Loucy (cell line): ENCODE measurements at regions not wholly inside any gene's neighbourhood (a gene's known extent, or its start where the extent isn't known, plus 50 kb on each side); places are given as distances from the start of the nearest gene placed in this dataset.

Experiments
- H2AFZ ChIP-seq: fragments of 200-600 bp; sonication (generic); 2 replicates; pipeline ENCODE4 v1.6.0; 2016; ENCODE audit warnings: antibody characterized with exemption, mild to moderate bottlenecking, low read length, moderate library complexity
- H3F3A ChIP-seq: fragments of 200-600 bp; 2 replicates; pipeline ENCODE4 v1.6.0; 2016; ENCODE audit warnings: antibody characterized with exemption, low read depth, mild to moderate bottlenecking
- H3K27me3 ChIP-seq: fragments of 200-600 bp; sonication (generic); 2 replicates; pipeline ENCODE4 v1.6.1; 2014; ENCODE audit warnings: low read length, mild to moderate bottlenecking; ENCODE audit not compliant: insufficient read depth, poor library complexity, severe bottlenecking
- H3K36me3 ChIP-seq: fragments of 200-600 bp; sonication (generic); 2 replicates; pipeline ENCODE4 v1.6.1; 2016; ENCODE audit warnings: low read length; ENCODE audit not compliant: insufficient read depth
- H3K4me1 ChIP-seq: fragments of 200-600 bp; sonication (generic); 2 replicates; pipeline ENCODE4 v1.5.1; 2014; ENCODE audit warnings: low read length, mild to moderate bottlenecking; ENCODE audit not compliant: insufficient read depth, poor library complexity, severe bottlenecking
- H3K4me2 ChIP-seq: fragments of 200-600 bp; sonication (generic); 2 replicates; pipeline ENCODE4 v1.6.0; 2014; ENCODE audit warnings: antibody characterized with exemption, low read length, low read depth, mild to moderate bottlenecking; ENCODE audit not compliant: poor library complexity, severe bottlenecking
- H3K4me3 ChIP-seq: fragments of 200-600 bp; sonication (generic); 2 replicates; pipeline ENCODE4 v1.5.1; 2014; ENCODE audit warnings: low read length, mild to moderate bottlenecking, mixed read lengths; ENCODE audit not compliant: poor library complexity, severe bottlenecking
- H3K79me2 ChIP-seq: fragments of 200-600 bp; sonication (generic); 2 replicates; pipeline ENCODE4 v1.6.1; 2014; ENCODE audit warnings: low read length; ENCODE audit not compliant: insufficient read depth
- H3K9ac ChIP-seq: fragments of 200-600 bp; sonication (generic); 2 replicates; pipeline ENCODE4 v1.6.0; 2014; ENCODE audit warnings: mild to moderate bottlenecking, low read depth, low read length, moderate library complexity; ENCODE audit not compliant: poor library complexity, severe bottlenecking
- H3K9me2 ChIP-seq: fragments of 200-600 bp; sonication (generic); replicated peaks from 2 replicates; pipeline ENCODE4 v1.6.1; 2016; ENCODE audit warnings: low read depth, low read length, mixed read lengths
- H3K9me3 ChIP-seq: fragments of 200-600 bp; sonication (generic); 2 replicates; pipeline ENCODE4 v1.6.1; 2014; ENCODE audit warnings: mild to moderate bottlenecking, antibody characterized with exemption, low read length, low read depth; ENCODE audit not compliant: insufficient read depth
- H4K20me1 ChIP-seq: fragments of 200-600 bp; sonication (generic); 2 replicates; pipeline ENCODE4 v1.6.0; 2014; ENCODE audit warnings: antibody characterized with exemption, low read length, mild to moderate bottlenecking; ENCODE audit not compliant: insufficient read depth, poor library complexity, severe bottlenecking
- CTCF ChIP-seq: fragments of 200-600 bp; sonication (generic); conservative IDR thresholded peaks from 2 replicates; pipeline ENCODE4 v1.5.1; 2014; ENCODE audit warnings: mild to moderate bottlenecking, antibody characterized with exemption, low read length
- EZH2phosphoT487 ChIP-seq: fragments of 200-600 bp; IDR thresholded peaks from 2 replicates; pipeline ENCODE4 v1.6.1; 2018; ENCODE audit warnings: antibody characterized with exemption, mild to moderate bottlenecking, moderate library complexity, borderline replicate concordance

GRCh38 chr2:104658144-104658835, 195.6 kb upstream of the POU3F3 start:
- peaks cover 41% of the 10 kb centered on the region for H3K4me1 ChIP-seq
- no peak for TF ChIP-seq EZH2phosphoT487
- TF ChIP-seq CTCF: no peak
- H3K27me3 ChIP-seq: no peaks in the 10 kb centered on the region

GRCh38 chr2:104658904-104659591, 194.9 kb upstream of the POU3F3 start:
- no peak overlapping the region for H3K9ac ChIP-seq
- no peak for TF ChIP-seq EZH2phosphoT487

More at GRCh38 chr2:104658144-104658835, 195.6 kb upstream of the POU3F3 start:
- no peaks in the 10 kb centered on the region for H3K9me2 ChIP-seq
- no peaks in the 10 kb centered on the region for H4K20me1 ChIP-seq
- no peak overlapping the region for H3K4me3 ChIP-seq
- H3K9me3 ChIP-seq: no peaks in the 10 kb centered on the region
- H3K36me3 ChIP-seq: no peaks in the 10 kb centered on the region
- H3K9ac ChIP-seq: peak overlapping the region; percentile 47
- H3K79me2 ChIP-seq: no peaks in the 10 kb centered on the region
- H2AFZ ChIP-seq: peak overlapping the region; percentile 69
- peak overlapping the region; percentile 52 for H3K4me2 ChIP-seq
- no peaks in the 10 kb centered on the region for H3F3A ChIP-seq

DNA sequence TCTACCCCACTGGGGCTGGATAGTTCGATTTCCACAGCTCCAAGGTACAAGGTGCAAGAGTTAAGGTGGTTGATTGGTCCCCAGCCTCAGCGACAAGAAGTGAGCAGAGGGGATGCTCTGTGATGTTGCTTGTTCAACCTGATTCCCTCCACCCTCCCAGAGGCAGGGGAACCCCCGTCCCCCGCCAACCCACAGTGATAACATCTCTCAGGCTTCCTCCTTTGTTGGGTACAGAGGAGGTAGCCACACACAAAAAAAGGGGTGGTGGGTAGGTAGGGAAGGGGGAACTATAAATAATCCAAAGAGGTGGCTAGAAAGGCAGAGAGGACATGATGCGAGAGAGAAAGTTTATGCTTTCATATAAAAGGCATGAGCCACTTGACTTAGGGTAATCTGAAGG, 192.9 kb upstream of the POU3F3 start:
- no peak overlapping the region for H3K9ac ChIP-seq
- H3K9me2 ChIP-seq: no peaks in the 10 kb centered on the region
- H3K36me3 ChIP-seq: no peaks in the 10 kb centered on the region
- H3K4me2 ChIP-seq: peak overlapping the region; percentile 41
- H2AFZ ChIP-seq: no peak overlapping the region
- H3K27me3 ChIP-seq: no peaks in the 10 kb centered on the region
- H3K9me3 ChIP-seq: no peaks in the 10 kb centered on the region
- H3F3A ChIP-seq: 0 out of 2 replicates have a peak, but pooled peaks cover under 1% of the 10 kb centered on the region
- peaks cover 34% of the 10 kb centered on the region for H3K4me1 ChIP-seq
- no peaks in the 10 kb centered on the region for H4K20me1 ChIP-seq
- no peak for TF ChIP-seq EZH2phosphoT487
- no peak for TF ChIP-seq CTCF
- H3K4me3 ChIP-seq: peak overlapping the region; percentile 18
- H3K79me2 ChIP-seq: no peaks in the 10 kb centered on the region

More at GRCh38 chr2:104658904-104659591, 194.9 kb upstream of the POU3F3 start:
- peaks cover 41% of the 10 kb centered on the region for H3K4me1 ChIP-seq
- peak overlapping the region; percentile 52 for H3K4me2 ChIP-seq
- no peaks in the 10 kb centered on the region for H3F3A ChIP-seq
- H3K9me3 ChIP-seq: no peaks in the 10 kb centered on the region
- H3K36me3 ChIP-seq: no peaks in the 10 kb centered on the region
- no peaks in the 10 kb centered on the region for H3K79me2 ChIP-seq
- no peaks in the 10 kb centered on the region for H3K9me2 ChIP-seq
- no peaks in the 10 kb centered on the region for H4K20me1 ChIP-seq
- H3K4me3 ChIP-seq: no peak overlapping the region
- no peaks in the 10 kb centered on the region for H3K27me3 ChIP-seq
- peak overlapping the region; percentile 69; the same call in 1 of the 2 replicates for H2AFZ ChIP-seq
